GM12892 (cell line): ENCODE measurements at regions not wholly inside any gene's neighbourhood (a gene's known extent, or its start where the extent isn't known, plus 50 kb on each side); places are given as distances from the start of the nearest gene placed in this dataset.

Source experiments
- POLR2A ChIP-seq: IDR thresholded peaks from 2 replicates; pipeline ENCODE4 v1.6.1; 2011; ENCODE audit warnings: low read depth, low read length, control low read depth
- POLR2AphosphoS5 ChIP-seq: IDR thresholded peaks from 2 replicates; pipeline ENCODE4 v1.6.1; 2011; ENCODE audit warnings: low read depth, low read length, control low read depth

GRCh38 chr3:28089527-28089897, 151.9 kb upstream of the CMC1 start:
- TF ChIP-seq POLR2A (no peak), POLR2AphosphoS5 (no peak)
